Activated CD4-positive, alpha-beta T cell treated with anti-CD3 and anti-CD28 coated beads for 24 hours (primary cell): ENCODE measurements at regions not wholly inside any gene's neighbourhood (a gene's known extent, or its start where the extent isn't known, plus 50 kb on each side); places are given as distances from the start of the nearest gene placed in this dataset.
"Not testable (repeated sequence)": the region's sequence is repeated elsewhere in the genome, so short reads cannot be mapped to it uniquely, and the experiment has no call there.

Experiments
- DNase-seq, 2 donors: peaks; one replicate each; pipeline ENCODE4 v3.0.0-alpha.2; 2020; ENCODE audit warnings: low read depth in 2 of 2

GRCh38 chr4:54581807-54582206, 76.0 kb upstream of the KIT start:
- DNase-seq, result no peak

- DNase-seq, result no peak
Observed at GRCh38 chr4:54585321-54586000, 72.3 kb upstream of the KIT start.

GRCh38 chr4:54586320-54586955, 71.3 kb upstream of the KIT start:
- no peak for DNase-seq

GRCh38 chr4:54587107-54587891, 70.5 kb upstream of the KIT start:
- DNase-seq, result no peak

GRCh38 chr4:54588404-54588803, 69.4 kb upstream of the KIT start:
- no peak for DNase-seq

- no peak for DNase-seq
Observed at GRCh38 chr4:54589586-54589985, 68.2 kb upstream of the KIT start.

GRCh38 chr4:54593795-54594322, 63.9 kb upstream of the KIT start:
- DNase-seq, result no peak

GRCh38 chr4:54596201-54596600, 61.6 kb upstream of the KIT start:
- DNase-seq, result no peak

GRCh38 chr4:54597678-54598077, 60.1 kb upstream of the KIT start:
- not testable (repeated sequence) for DNase-seq

- not testable (repeated sequence) for DNase-seq
Observed at GRCh38 chr4:54602175-54602574, 55.6 kb upstream of the KIT start.

GRCh38 chr4:54607067-54607466, 50.7 kb upstream of the KIT start:
- no peak for DNase-seq

- no peak for DNase-seq
Observed at GRCh38 chr4:54607521-54607920, 50.2 kb upstream of the KIT start.
